Adipocyte (in vitro differentiated cells): ENCODE measurements at regions not wholly inside any gene's neighbourhood (a gene's known extent, or its start where the extent isn't known, plus 50 kb on each side); places are given as distances from the start of the nearest gene placed in this dataset.
A peak's percentile ranks its signal among the peaks of the same experiment; 100 is the strongest.

Experiments used
- DNase-seq: peaks from one replicate; pipeline ENCODE4 v3.0.0-alpha.2; 2015; ENCODE audit warnings: low read depth
- H3K27me3 ChIP-seq: replicated peaks from 2 replicates; pipeline ENCODE4 v1.7.0; 2013; ENCODE audit warnings: mild to moderate bottlenecking, low read length, moderate library complexity; ENCODE audit not compliant: control insufficient read depth, insufficient read depth
- H3K36me3 ChIP-seq: 2 replicates; pipeline ENCODE4 v1.7.0; 2013; ENCODE audit warnings: low read length, mild to moderate bottlenecking, moderate library complexity; ENCODE audit not compliant: control insufficient read depth, insufficient read depth, severe bottlenecking
- H3K4me1 ChIP-seq: 2 replicates; pipeline ENCODE4 v1.7.0; 2013; ENCODE audit warnings: mild to moderate bottlenecking, low read length, moderate library complexity; ENCODE audit not compliant: control insufficient read depth, insufficient read depth
- H3K4me3 ChIP-seq: 2 replicates; pipeline ENCODE4 v1.7.0; 2013; ENCODE audit warnings: mild to moderate bottlenecking, low read length, moderate library complexity
- H3K9ac ChIP-seq: 2 replicates; pipeline ENCODE4 v1.7.0; 2013; ENCODE audit warnings: mild to moderate bottlenecking, low read length, moderate library complexity
- H3K9me3 ChIP-seq: 2 replicates; pipeline ENCODE4 v1.7.0; 2013; ENCODE audit warnings: mild to moderate bottlenecking, low read length, moderate library complexity; ENCODE audit not compliant: control insufficient read depth

- no peak overlapping the region for H3K9ac ChIP-seq
- peaks cover 8% of the 10 kb centered on the region for H3K9me3 ChIP-seq
- H3K4me1 ChIP-seq = no peaks in the 10 kb centered on the region
- H3K4me3 ChIP-seq = no peak overlapping the region
- no peak for DNase-seq
- H3K36me3 ChIP-seq = no peaks in the 10 kb centered on the region
- peaks cover 3% of the 10 kb centered on the region for H3K27me3 ChIP-seq
Measured at GRCh38 chr18:26697186-26697884, 149.0 kb upstream of the KCTD1 start.

- Histone ChIP-seq H3K9ac (no peak overlapping the region), H3K36me3 (no peaks in the 10 kb centered on the region), H3K4me1 (no peaks in the 10 kb centered on the region), H3K4me3 (no peak overlapping the region), H3K27me3 (peaks cover 3% of the 10 kb centered on the region), H3K9me3 (peaks cover 8% of the 10 kb centered on the region)
- DNase-seq = no peak
Measured at GRCh38 chr18:26696786-26697185, 148.4 kb upstream of the KCTD1 start.

- no peaks in the 10 kb centered on the region for H3K36me3 ChIP-seq
Measured at GRCh38 chr18:26696308-26696707, 148.0 kb upstream of the KCTD1 start.

GRCh38 chr18:26689226-26689879 lies 141.0 kb upstream of the KCTD1 start:
- peaks cover 4% of the 10 kb centered on the region for H3K9me3 ChIP-seq
- H3K27me3 ChIP-seq = no peaks in the 10 kb centered on the region
- H3K9ac ChIP-seq = no peak overlapping the region
- no peak overlapping the region for H3K4me3 ChIP-seq
- H3K4me1 ChIP-seq = no peaks in the 10 kb centered on the region
- no peaks in the 10 kb centered on the region for H3K36me3 ChIP-seq
- DNase-seq = no peak

More at GRCh38 chr18:26696308-26696707, 148.0 kb upstream of the KCTD1 start:
- H3K4me3 ChIP-seq = no peak overlapping the region
- peaks cover 3% of the 10 kb centered on the region for H3K27me3 ChIP-seq
- DNase-seq = no peak
- H3K9ac ChIP-seq = no peak overlapping the region
- no peaks in the 10 kb centered on the region for H3K4me1 ChIP-seq
- H3K9me3 ChIP-seq = peaks cover 8% of the 10 kb centered on the region

- Histone ChIP-seq H3K36me3 (no peaks in the 10 kb centered on the region), H3K4me3 (no peak overlapping the region), H3K9ac (no peak overlapping the region), H3K27me3 (peaks cover 7% of the 10 kb centered on the region), H3K4me1 (no peaks in the 10 kb centered on the region), H3K9me3 (no peaks in the 10 kb centered on the region)
- no peak for DNase-seq
Measured at GRCh38 chr18:26686532-26686931, 138.2 kb upstream of the KCTD1 start.

GRCh38 chr18:26685438-26686157 lies 137.2 kb upstream of the KCTD1 start:
- peaks cover 7% of the 10 kb centered on the region for H3K27me3 ChIP-seq
- H3K36me3 ChIP-seq = no peaks in the 10 kb centered on the region
- H3K4me3 ChIP-seq = no peak overlapping the region
- no peak overlapping the region for H3K9ac ChIP-seq
- H3K4me1 ChIP-seq = no peaks in the 10 kb centered on the region
- DNase-seq = no peak
- no peaks in the 10 kb centered on the region for H3K9me3 ChIP-seq

GRCh38 chr18:26677957-26678356 lies 129.6 kb upstream of the KCTD1 start:
- peaks cover 2% of the 10 kb centered on the region for H3K9me3 ChIP-seq
- DNase-seq = no peak
- no peak overlapping the region for H3K9ac ChIP-seq
- H3K27me3 ChIP-seq = peaks cover 11% of the 10 kb centered on the region
- H3K4me3 ChIP-seq = no peak overlapping the region
- H3K36me3 ChIP-seq = no peaks in the 10 kb centered on the region
- no peaks in the 10 kb centered on the region for H3K4me1 ChIP-seq

- H3K4me3 ChIP-seq = no peak overlapping the region
- no peaks in the 10 kb centered on the region for H3K36me3 ChIP-seq
- H3K9me3 ChIP-seq = no peaks in the 10 kb centered on the region
- no peak for DNase-seq
- no peak overlapping the region for H3K9ac ChIP-seq
- peaks cover 21% of the 10 kb centered on the region for H3K27me3 ChIP-seq
- no peaks in the 10 kb centered on the region for H3K4me1 ChIP-seq
Measured at GRCh38 chr18:26667046-26667445, 118.7 kb upstream of the KCTD1 start.

- Histone ChIP-seq H3K27me3 (peaks cover 43% of the 10 kb centered on the region), H3K36me3 (no peaks in the 10 kb centered on the region), H3K9ac (no peak overlapping the region), H3K9me3 (no peaks in the 10 kb centered on the region), H3K4me1 (no peaks in the 10 kb centered on the region), H3K4me3 (no peak overlapping the region)
- no peak for DNase-seq
Measured at GRCh38 chr18:26662996-26663395, 114.6 kb upstream of the KCTD1 start.

- Histone ChIP-seq H3K9ac (peak overlapping the region; percentile 67), H3K4me1 (peaks cover 8% of the 10 kb centered on the region), H3K9me3 (no peaks in the 10 kb centered on the region), H3K36me3 (no peaks in the 10 kb centered on the region), H3K4me3 (peak overlapping the region; percentile 80), H3K27me3 (peaks cover 34% of the 10 kb centered on the region)
- peak; percentile 36 for DNase-seq
Measured at GRCh38 chr18:26657631-26658581, 109.6 kb upstream of the KCTD1 start.
